ENCODE measurements at regions not wholly inside any gene's neighbourhood (a gene's known extent, or its start where the extent isn't known, plus 50 kb on each side); places are given as distances from the start of the nearest gene placed in this dataset.

DNA sequence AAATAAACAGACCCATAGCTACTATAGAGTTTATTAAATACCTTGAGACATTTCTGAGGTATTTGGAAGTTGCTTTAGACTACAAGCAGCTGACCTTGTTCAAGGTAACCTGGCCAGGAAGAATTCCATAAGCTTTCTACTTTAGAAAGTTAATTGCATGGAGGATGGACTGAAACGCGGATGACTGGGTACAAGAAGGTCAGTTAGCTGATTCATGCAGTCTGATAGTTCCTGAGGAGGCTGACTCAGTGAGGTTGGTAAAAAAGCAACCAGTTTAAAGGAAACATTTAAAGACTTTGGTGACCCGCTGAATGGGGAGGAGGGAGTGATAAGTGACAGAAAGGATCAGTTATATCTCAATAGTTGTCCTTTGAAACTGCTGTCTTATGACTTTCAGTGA is 670.1 kb upstream of the CDH9 start:
- Histone ChIP-seq H3K9me3 (no peaks in the 10 kb centered on the region), H3K27me3 (no peaks in the 10 kb centered on the region), H3K27ac (replicated peaks in 1 of 4) (no peak overlapping the region), H3K4me3 (no peak overlapping the region), H3K36me3 (no peaks in the 10 kb centered on the region), H3K4me1 (no peaks in the 10 kb centered on the region)
- TF ChIP-seq POLR2A (IDR thresholded peaks at IDR 0.05; ENCODE audit: low read depth) = no peak
- no peak for TF ChIP-seq POLR2AphosphoS5 (IDR thresholded peaks at IDR 0.05)
- DNase-seq (ENCODE audit: extremely low spot score) = no peak
- 93% methylated on average over 3 of the region's 3 CpGs for WGBS
- intact Hi-C loops (cut with DNase I) = no loop called here

DNA sequence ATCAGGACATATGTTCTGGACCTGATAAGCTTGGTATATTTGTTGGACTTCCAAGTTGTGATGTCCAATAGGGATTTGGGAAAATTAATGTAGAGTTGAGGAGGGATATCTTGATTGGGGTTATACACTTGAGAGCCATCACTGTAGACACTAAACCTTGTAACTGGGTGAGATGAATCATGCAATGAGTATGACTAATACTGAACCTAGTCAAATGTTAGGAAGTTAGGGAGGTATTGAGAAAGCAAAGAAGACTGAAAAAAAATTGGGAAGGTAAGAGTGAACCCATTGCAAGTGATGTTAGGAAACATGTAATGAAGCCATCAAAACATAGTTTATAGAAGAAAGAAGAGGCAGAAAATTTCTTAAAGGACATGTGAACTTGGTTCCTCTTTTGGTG is 668.4 kb upstream of the CDH9 start:
- intact Hi-C loops (cut with DNase I) = no loop called here
- H3K27ac ChIP-seq (replicated peaks in 1 of 4) = no peak overlapping the region
- H3K36me3 ChIP-seq = no peaks in the 10 kb centered on the region
- no peaks in the 10 kb centered on the region for H3K9me3 ChIP-seq
- H3K4me3 ChIP-seq = no peak overlapping the region
- no peaks in the 10 kb centered on the region for H3K4me1 ChIP-seq
- H3K27me3 ChIP-seq = no peaks in the 10 kb centered on the region
- DNase-seq (ENCODE audit: extremely low spot score) = no peak
- TF ChIP-seq POLR2AphosphoS5 (IDR thresholded peaks at IDR 0.05) = no peak
- TF ChIP-seq EP300 (IDR thresholded peaks at IDR 0.05) = no peak
- TF ChIP-seq, protein P1, sequence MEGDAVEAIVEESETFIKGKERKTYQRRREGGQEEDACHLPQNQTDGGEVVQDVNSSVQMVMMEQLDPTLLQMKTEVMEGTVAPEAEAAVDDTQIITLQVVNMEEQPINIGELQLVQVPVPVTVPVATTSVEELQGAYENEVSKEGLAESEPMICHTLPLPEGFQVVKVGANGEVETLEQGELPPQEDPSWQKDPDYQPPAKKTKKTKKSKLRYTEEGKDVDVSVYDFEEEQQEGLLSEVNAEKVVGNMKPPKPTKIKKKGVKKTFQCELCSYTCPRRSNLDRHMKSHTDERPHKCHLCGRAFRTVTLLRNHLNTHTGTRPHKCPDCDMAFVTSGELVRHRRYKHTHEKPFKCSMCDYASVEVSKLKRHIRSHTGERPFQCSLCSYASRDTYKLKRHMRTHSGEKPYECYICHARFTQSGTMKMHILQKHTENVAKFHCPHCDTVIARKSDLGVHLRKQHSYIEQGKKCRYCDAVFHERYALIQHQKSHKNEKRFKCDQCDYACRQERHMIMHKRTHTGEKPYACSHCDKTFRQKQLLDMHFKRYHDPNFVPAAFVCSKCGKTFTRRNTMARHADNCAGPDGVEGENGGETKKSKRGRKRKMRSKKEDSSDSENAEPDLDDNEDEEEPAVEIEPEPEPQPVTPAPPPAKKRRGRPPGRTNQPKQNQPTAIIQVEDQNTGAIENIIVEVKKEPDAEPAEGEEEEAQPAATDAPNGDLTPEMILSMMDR (IDR thresholded peaks at IDR 0.05) = no peak
- TF ChIP-seq POLR2A (IDR thresholded peaks at IDR 0.05; ENCODE audit: low read depth) = no peak

DNA sequence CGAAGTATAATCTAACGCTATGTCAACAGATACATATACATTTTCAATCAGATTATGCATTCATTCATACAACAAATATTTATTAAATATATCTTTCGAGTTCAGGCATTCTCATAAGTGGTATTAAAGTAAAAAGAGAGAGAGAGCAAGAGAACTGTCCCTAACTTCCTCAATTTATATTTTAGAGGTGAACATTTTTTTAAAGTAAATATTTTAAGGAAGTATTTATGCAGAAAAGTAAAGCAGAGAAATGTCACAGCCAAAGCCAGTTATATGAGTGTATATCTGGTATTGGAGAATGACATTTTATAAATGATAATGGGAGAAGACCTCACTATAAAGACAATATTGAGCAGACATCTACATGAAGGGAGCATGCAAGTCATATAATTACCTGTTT is 667.3 kb upstream of the CDH9 start:
- no peaks in the 10 kb centered on the region for H3K27me3 ChIP-seq
- no peak overlapping the region for H3K27ac ChIP-seq (replicated peaks in 1 of 4)
- no peaks in the 10 kb centered on the region for H3K9me3 ChIP-seq
- intact Hi-C loops (cut with DNase I) = no loop called here
- TF ChIP-seq EP300 (IDR thresholded peaks at IDR 0.05) (no peak), POLR2A (IDR thresholded peaks at IDR 0.05; ENCODE audit: low read depth) (no peak), POLR2AphosphoS5 (IDR thresholded peaks at IDR 0.05) (no peak)
- TF ChIP-seq, protein P1 (IDR thresholded peaks at IDR 0.05) = no peak
- 77% methylated on average over 3 of the region's 3 CpGs for WGBS
- H3K4me1 ChIP-seq = no peaks in the 10 kb centered on the region
- no peaks in the 10 kb centered on the region for H3K36me3 ChIP-seq
- DNase-seq (ENCODE audit: extremely low spot score) = no peak
- H3K4me3 ChIP-seq = no peak overlapping the region

DNA sequence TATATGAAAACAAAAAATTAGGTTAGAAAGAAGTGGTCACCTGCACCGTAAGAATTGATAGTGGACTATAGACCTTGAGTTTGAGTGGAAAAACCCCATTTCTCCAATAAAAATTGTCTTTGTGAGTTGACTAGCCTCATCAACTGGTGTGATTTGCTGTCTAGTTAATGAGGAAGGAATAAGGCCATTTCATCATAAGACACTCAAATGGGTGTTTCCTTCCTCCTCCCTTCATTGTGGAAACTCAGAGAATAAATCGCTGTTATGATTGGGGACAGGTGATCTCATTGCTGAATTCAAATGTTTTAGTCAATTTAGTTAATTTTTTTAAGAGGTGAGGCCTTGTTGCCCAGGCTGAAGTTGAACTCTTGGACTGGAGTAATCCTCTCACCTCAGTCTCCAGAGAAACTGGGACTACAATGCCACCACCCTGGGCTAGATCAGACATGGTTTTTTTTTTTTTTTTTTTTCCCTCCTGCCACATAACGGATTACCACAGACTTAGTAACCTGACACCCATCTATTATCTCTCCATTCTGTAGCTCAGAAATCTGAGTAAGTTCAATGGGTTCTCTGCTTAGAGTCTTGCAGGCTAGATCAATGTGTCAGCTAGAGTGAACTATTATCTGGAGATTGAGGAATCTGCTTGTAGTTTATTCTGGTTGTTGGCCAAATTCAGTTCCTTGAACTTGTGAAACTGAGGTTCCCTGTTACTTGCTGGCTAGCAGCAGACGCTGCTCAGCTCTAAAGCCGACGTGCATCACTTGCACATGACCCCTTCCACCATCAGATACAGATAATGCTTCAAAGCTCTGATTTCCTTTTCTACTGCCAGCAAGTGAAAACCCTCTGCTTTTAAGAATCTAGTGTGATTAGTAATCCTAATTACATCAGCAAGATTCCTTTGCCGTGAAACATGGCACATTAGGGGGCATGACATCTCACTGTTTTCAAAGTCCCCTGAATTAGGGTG is 663.8 kb upstream of the CDH9 start:
- no peak for TF ChIP-seq EP300 (IDR thresholded peaks at IDR 0.05)
- TF ChIP-seq, protein P1 (IDR thresholded peaks at IDR 0.05) = no peak
- TF ChIP-seq POLR2AphosphoS5 (IDR thresholded peaks at IDR 0.05) = no peak
- Histone ChIP-seq H3K4me3 (no peak overlapping the region), H3K27me3 (no peaks in the 10 kb centered on the region), H3K4me1 (no peaks in the 10 kb centered on the region), H3K27ac (replicated peaks in 1 of 4) (no peak overlapping the region), H3K9me3 (no peaks in the 10 kb centered on the region), H3K36me3 (no peaks in the 10 kb centered on the region)
- intact Hi-C loops (cut with DNase I) = no loop called here
- DNase-seq (ENCODE audit: extremely low spot score) = no peak
- WGBS = 69% methylated on average over 7 of the region's 7 CpGs

DNA sequence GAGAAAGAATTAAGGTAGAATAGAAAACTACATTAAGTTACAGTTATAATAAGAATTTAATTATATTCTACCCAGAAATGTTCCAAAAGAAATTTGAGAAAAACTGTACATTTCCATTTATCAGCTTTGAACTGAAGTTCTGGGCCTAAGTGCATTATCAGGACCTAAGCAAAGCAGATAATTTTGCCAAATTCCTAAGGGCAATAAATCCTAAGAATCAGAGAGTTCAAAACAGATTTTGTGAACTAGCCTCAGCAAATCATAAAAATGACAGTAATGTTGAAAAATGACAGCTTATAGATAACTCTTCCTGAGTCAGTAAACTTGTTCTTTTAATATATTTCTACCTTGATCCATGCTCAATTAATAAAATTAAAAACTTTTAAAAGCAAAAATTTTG is 662.1 kb upstream of the CDH9 start:
- Histone ChIP-seq H3K27ac (replicated peaks in 1 of 4) (no peak overlapping the region), H3K27me3 (no peaks in the 10 kb centered on the region), H3K9me3 (no peaks in the 10 kb centered on the region), H3K36me3 (no peaks in the 10 kb centered on the region), H3K4me1 (no peaks in the 10 kb centered on the region), H3K4me3 (no peak overlapping the region)
- intact Hi-C loops (cut with DNase I) = no loop called here
- TF ChIP-seq, protein P1 (IDR thresholded peaks at IDR 0.05) = no peak
- TF ChIP-seq POLR2AphosphoS5 (IDR thresholded peaks at IDR 0.05) = no peak
- no peak for TF ChIP-seq EP300 (IDR thresholded peaks at IDR 0.05)
- TF ChIP-seq POLR2A (IDR thresholded peaks at IDR 0.05; ENCODE audit: low read depth) = no peak
- DNase-seq (ENCODE audit: extremely low spot score) = no peak
